Activated CD4-positive, alpha-beta T cell treated with anti-CD3 and anti-CD28 coated beads for 48 hours (primary cell): ENCODE measurements at regions not wholly inside any gene's neighbourhood (a gene's known extent, or its start where the extent isn't known, plus 50 kb on each side); places are given as distances from the start of the nearest gene placed in this dataset.
A peak's percentile ranks its signal among the peaks of the same experiment; 100 is the strongest.

ENCODE experiments used
- DNase-seq: peaks from one replicate; pipeline ENCODE4 v3.0.0-alpha.2; 2020

DNA sequence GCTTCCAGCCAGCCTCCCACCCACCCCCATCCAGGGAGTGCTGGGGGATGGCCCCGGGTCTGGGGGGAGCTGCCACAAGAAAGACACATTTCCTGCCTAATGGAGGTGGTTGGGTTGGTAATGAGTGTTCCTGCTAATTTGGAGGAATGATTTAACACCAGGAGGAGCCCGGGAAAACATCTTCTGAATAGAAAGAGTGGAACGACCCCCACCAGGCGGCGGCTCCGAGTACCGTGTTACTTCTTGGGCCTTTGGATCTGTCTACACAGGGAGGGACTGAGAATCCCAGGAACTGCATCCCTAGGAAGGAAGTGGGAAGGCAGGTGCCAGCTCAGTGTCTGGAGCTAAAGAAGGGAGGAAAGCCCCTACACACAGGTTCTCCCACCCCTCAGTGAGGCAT is 64.6 kb downstream of the TSPAN17 start:
- no peak for DNase-seq

GRCh38 chr5:176712546-176713304 is 65.4 kb downstream of the TSPAN17 start:
- DNase-seq = no peak

- no peak for DNase-seq
Measured at GRCh38 chr5:176713409-176713808, 66.1 kb downstream of the TSPAN17 start.

DNA sequence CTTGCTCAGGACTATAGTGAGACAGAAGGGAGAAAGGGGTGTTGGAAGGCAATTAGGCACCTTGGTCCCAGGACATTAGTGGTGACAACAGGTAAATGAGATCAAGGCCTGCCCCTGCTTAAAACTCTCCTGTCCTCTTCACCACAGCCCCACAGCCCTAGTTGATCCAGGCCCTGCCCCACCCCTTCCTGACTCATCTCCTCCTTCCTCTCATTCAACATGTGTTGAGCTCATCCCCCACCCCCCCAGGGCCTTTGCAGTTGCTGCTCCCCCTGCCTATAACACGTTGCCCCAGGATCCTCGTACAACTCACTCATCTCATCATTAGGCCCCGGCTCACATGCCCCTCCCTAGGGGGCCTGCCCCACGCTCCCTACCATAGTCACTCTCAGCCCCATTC is 66.8 kb downstream of the TSPAN17 start:
- DNase-seq = peak; percentile 19

- no peak for DNase-seq
Measured at GRCh38 chr5:176716320-176716719, 69.0 kb downstream of the TSPAN17 start.

DNA sequence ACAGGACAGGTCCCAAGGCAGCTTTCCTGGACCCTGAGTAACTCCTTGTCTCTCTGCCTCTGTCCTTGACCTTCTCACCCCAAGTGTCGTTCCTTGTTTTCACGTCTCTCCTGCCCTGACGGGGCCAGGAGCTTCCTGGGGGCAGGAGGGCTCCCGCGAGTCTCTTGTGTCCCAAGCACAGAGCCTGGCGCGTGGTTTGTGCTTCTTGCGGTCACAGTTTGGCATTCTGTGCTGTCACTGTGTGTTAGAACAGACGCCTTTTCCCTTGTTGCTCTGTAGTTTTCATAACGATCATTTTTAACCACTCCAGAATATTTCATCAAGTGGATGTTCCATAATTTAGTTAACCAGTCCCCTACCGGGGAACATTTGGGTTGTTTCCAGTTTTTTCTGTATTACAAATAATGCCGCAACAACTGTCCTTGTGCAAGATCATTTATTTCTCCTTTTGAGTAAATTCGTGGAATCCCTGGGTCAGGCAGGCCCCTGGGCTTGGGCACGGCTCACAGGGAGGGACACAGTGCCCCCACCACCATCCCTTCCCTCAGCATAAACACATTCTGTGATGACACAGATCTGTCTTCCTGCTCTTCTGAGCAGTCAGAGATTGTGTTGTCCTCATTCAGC is 71.9 kb downstream of the TSPAN17 start:
- no peak for DNase-seq

DNA sequence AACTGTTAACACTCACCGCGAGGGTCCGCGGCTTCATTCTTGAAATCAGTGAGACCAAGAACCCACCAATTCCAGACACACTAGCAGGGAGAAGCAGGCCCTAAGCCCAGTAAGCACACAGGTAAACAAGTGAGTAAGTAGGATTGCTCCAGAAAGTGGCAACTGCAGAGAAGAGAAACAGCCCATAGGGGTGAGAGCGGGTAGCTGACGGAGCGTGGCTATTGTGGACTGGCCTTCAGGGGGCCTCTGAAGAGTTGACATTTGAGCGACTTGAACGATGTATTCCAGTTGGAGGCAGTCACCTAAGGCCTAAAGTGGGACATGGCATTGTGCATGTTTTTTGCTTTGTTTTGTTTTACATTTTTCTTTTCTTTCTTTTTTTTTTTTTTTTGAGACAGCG is 74.2 kb downstream of the TSPAN17 start:
- DNase-seq = no peak

- no peak for DNase-seq
Measured at GRCh38 chr5:176722757-176723156, 75.5 kb downstream of the TSPAN17 start.

DNA sequence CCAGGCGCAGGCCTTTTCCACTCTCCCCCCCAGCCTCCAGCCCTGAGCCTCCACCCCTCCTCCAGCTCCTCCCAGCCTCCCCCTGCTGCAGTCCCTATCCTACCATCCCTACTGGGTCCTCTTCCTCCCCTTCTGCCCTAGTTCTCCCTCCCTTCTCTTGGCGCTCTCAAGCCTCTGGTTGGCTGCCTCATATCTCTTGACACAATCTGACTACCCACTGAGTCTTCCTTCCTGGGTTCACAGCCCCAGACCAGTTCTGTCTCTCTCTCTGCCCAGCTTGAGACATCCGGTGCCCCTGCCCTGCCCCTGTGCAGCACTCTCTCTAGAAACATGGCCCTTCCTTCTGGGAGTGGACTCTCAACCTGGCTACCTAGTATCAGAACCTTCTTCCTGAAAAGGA is 76.2 kb downstream of the TSPAN17 start:
- DNase-seq = no peak

GRCh38 chr5:176724472-176724871 is 77.2 kb downstream of the TSPAN17 start:
- DNase-seq = no peak

DNA sequence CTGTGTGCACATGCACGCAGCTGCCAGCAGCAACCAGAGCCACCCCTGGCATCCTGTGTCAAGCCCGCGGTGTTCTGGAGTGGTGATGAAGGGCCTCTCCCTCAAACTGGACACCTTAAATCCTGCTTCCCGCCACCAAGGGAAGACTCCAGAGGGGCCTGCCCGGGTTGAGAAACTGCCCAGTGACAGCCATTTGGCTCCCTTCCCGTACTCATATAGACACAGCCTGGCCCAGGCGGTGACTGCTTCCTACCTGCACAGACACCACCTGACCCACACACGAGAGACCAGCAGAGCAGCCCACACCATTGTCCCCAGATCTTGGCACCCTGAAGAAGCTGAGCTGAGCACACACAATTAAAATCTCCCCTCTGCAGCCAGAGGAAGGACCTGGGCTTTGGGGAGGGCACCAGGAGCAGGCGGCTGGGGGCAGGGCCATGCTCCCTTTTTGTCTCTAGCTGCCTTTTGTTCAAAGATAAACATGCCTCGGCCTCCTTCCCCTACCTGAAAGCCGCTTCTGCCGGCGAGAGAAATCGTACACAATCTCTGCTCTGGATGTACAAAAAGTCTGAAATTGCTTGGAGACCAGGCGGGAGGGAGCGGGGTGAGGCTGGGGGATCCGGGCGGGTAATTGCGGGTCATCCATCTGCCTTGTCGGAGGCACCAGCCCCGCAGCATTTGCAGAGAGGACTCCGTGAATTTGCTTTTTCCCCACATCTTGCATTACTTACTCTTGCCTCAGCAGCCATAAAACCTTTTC is 78.4 kb downstream of the TSPAN17 start:
- DNase-seq = no peak

DNA sequence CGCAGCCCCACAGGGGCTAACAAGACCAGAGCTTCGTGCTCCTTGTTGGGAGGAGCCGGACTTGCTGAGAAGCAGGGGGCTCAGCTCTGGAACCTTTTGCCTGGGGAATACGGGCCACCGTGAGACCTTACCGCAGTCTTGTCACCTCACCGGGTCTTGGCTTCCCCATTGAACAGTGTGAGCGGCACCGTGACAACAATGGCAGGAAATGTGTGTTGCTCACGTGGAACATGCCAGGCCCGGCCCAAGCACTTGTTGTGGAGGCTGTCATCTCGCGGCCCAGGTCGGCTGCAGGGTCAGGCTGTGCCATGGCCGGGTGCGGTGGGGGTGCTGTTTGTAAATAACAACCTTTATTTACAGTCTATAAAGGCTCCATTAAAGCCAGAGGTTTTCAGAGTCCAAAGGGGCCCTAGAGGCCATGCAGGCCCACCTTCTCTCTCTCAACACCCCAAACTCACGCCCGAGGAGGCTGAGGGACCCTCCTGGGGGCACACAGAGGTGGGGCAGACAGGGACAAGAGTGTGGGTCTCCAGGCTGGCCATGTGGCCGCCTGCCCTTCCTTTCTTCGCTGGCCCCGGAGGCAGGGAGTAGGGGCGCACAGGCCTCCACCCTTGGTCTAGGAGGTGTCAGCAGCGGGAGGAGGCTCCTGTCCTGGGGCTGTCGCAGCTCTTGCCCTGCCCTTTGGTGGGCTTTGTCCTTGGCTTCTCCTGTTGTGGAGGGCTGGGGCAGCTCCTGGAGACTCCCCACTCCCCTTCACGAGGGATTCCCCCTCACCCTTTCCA is 79.7 kb downstream of the TSPAN17 start:
- no peak for DNase-seq

- DNase-seq = no peak
Measured at GRCh38 chr5:176727528-176727900, 80.2 kb downstream of the TSPAN17 start.

- DNase-seq = no peak
Measured at GRCh38 chr5:176727983-176728675, 80.8 kb downstream of the TSPAN17 start.

- no peak for DNase-seq
Measured at GRCh38 chr5:176728831-176729251, 81.5 kb upstream of the UNC5A start.

DNA sequence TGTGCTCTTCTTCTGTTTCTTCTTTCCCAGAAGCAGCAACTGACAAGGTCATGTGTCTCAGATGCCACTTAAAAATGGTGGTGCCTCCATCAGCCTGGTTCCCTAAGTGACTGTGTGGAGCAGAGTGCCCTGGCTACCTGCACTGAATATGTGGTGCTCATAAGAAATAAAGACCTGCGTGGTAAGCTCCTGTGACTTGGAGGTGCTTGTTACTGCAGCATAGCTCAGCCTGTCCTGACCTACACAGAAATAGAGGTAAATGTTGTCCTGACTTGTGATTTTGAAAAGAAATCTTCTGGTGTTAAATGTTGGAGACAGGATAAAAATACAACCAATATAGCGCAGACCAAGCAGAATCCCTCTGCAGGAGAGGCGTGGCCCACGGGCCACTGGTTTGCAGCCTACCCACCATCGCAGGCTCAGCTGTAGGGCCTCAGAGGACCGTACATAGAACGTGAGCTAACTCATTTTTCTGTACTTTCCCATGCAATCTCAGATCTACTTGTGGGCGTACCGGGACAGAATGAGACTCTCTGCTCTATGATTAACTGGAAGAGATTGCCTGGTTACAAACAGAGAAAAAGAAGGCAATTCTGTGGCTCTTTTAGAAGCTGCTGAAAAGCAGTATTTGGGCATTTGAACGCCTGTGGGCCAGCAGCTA is 79.4 kb upstream of the UNC5A start:
- no peak for DNase-seq

- DNase-seq = no peak
Measured at GRCh38 chr5:176731506-176732160, 78.7 kb upstream of the UNC5A start.

GRCh38 chr5:176732306-176732705 is 78.1 kb upstream of the UNC5A start:
- DNase-seq = no peak

DNA sequence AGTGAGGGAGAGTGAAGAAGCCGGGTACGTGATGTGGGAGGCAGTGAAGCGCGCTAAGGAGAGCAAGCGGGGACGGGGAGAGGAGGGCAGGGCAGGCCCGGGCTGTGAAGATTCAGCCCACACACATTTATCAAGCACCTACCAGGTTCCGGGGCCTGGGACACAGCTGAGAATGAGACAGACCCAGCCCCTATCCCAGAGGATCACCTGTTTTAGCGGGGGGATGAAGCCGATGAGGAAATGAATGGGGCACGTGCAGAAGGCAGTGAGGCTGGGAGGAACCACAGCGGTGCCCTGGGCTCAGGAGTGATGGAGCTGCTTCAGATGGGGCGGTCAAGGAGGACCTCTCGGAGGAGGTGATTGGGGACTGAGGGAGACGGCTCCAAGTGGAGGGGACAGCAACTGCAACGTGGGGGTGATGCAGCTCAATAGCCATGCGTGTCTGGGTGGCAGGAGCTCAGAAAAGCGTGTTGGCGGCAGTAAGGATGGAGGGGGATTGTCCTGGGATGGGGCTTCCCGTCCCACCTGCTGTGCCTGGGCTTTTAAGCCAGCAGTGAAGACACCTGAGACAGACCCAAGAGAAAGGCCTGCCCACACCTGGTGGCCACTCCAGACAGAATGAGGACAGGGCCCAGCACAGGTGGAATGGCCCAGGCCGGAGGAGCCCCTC is 77.5 kb upstream of the UNC5A start:
- no peak for DNase-seq

- no peak for DNase-seq
Measured at GRCh38 chr5:176733406-176734262, 76.7 kb upstream of the UNC5A start.
